ENCODE measurements at regions not wholly inside any gene's neighbourhood (a gene's known extent, or its start where the extent isn't known, plus 50 kb on each side); places are given as distances from the start of the nearest gene placed in this dataset.

DNA sequence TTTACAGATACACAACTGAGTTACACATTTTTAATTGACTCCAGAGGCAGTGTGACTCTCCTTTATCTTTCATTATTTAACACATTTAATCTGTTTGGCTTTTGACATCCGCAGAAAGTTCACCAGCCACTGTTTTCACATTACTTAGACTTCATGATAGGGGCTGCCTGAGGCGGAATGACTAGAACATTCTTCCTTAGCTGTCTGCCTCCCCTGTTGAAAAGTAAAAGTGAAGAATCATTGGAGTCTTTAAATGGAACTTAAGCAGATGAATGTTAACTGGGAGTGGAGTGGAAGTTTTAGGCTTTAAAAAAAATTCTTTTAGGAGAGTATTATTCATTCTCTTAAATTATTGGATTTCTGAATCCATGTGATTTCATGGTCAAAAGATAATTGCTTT, 229.2 kb upstream of the MTNR1B start:
- TF ChIP-seq EZH2 (IDR thresholded peaks at IDR 0.05) (no peak), POLR2AphosphoS5 (IDR thresholded peaks at IDR 0.05; ENCODE audit: borderline replicate concordance, low read depth, low read length) (no peak)

All from SK-N-MC (cell line).